ENCODE measurements at regions not wholly inside any gene's neighbourhood (a gene's known extent, or its start where the extent isn't known, plus 50 kb on each side); places are given as distances from the start of the nearest gene placed in this dataset.

DNA sequence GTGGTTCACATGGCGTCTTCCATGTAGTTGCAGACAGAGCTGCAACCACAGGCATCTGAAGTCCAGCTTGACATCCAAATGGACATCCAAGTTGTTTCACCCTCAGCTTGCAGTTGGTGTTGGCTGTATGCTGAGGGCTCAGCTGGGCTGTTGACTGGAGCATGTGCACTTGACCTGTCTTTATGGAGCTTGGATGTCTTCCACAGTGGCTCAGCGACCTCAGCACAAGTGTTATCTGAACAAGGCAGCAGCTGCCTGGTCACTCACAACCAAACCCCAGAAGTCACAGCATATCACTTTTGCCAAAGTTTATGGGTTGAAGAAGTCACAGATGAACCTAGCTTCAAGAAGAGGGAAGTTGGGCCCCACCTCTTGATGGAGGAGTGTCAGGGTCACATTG, 92.9 kb downstream of the TPRA1 start:
- Histone ChIP-seq H3K4me1 (no peaks in the 10 kb centered on the region), H3K27me3 (peaks cover 0 to 4% (median 0%) of the 10 kb centered on the region in 9 donors), H3K36me3 (no peaks in the 10 kb centered on the region), H3K27ac (no peak overlapping the region), H3K4me3 (no peak overlapping the region), H3K9me3 (peaks cover 0 to 27% (median 17%) of the 10 kb centered on the region in 12 donors)
- DNase-seq (no peak), ATAC-seq (no peak)
- 72 to 79% (median 75%) methylated on average over 2 of the region's 2 CpGs for WGBS, 4 donors
- TF ChIP-seq POLR2A (IDR thresholded peaks at IDR 0.05) (no peak), CTCF (IDR thresholded peaks at IDR 0.05) (no peak)
- intact Hi-C loops (cut with DNase I) = no loop called here

GRCh38 chr3:127497166-127497565, 93.4 kb downstream of the TPRA1 start:
- Histone ChIP-seq H3K27ac (no peak overlapping the region), H3K4me1 (no peaks in the 10 kb centered on the region), H3K9me3 (peaks cover 0 to 22% (median 15%) of the 10 kb centered on the region in 12 donors), H3K4me3 (no peak overlapping the region), H3K36me3 (no peaks in the 10 kb centered on the region), H3K27me3 (peaks cover 0 to 4% (median 0%) of the 10 kb centered on the region in 9 donors)
- TF ChIP-seq CTCF (IDR thresholded peaks at IDR 0.05) (no peak), POLR2A (IDR thresholded peaks at IDR 0.05) (no peak)
- ATAC-seq (no peak), DNase-seq (no peak)
- intact Hi-C loops (cut with DNase I) = no loop called here
- 85 to 100% (median 92%) methylated on average over 3 of the region's 3 CpGs; no CpG with 5 or more reads in 1 of the 4 donors for WGBS, 4 donors

DNA sequence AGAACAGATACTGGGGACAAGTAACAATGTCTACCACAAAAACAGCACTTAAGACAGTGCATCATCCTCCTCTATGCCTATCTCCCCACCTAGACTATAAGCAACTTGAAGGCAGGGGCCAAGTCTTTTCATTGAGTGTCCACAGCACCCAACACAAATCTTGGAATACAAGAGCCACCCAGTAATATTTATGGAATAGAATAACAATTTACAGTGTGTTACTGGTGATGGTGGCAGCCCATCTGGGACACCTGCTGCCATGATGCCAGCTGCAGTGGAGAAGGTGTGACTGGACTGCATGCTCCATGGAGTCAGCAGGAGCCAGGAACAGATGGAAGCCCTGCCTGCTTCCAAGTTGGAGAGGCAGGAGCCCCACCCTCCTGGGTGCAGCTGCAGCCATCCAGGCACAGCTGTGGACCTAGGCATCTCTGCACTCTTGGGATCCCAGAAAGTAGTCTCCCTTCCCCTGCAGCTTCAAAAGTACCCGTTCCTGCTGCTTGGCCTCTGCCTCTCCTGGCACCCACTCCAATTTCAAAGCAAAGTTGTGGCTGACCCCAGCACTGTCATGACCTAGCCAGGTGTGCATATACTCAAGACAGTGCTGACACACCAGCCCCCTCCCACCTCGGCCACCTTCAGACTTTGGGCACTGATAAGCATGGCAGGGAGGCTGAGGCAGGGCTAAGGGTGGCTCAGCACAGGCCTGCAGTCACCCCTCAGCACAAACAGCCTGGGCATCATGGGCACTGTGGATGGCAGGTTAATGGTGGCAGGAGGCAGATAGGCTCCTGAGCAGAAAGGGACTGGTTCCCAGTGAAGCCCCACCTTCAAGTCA, 94.5 kb downstream of the TPRA1 start:
- Histone ChIP-seq H3K4me3 (no peak overlapping the region), H3K27ac (no peak overlapping the region), H3K4me1 (no peaks in the 10 kb centered on the region), H3K9me3 (peaks cover 0 to 12% (median 6%) of the 10 kb centered on the region in 12 donors), H3K36me3 (no peaks in the 10 kb centered on the region), H3K27me3 (peaks cover 0 to 4% (median 0%) of the 10 kb centered on the region in 9 donors)
- intact Hi-C loops (cut with DNase I) = no loop called here
- ATAC-seq (no peak), DNase-seq (no peak)
- TF ChIP-seq POLR2A (IDR thresholded peaks at IDR 0.05) = no peak
- TF ChIP-seq CTCF (IDR thresholded peaks at IDR 0.05) = no peak
- WGBS, 4 donors = 67 to 72% (median 70%) methylated on average over 2 of the region's 2 CpGs

DNA sequence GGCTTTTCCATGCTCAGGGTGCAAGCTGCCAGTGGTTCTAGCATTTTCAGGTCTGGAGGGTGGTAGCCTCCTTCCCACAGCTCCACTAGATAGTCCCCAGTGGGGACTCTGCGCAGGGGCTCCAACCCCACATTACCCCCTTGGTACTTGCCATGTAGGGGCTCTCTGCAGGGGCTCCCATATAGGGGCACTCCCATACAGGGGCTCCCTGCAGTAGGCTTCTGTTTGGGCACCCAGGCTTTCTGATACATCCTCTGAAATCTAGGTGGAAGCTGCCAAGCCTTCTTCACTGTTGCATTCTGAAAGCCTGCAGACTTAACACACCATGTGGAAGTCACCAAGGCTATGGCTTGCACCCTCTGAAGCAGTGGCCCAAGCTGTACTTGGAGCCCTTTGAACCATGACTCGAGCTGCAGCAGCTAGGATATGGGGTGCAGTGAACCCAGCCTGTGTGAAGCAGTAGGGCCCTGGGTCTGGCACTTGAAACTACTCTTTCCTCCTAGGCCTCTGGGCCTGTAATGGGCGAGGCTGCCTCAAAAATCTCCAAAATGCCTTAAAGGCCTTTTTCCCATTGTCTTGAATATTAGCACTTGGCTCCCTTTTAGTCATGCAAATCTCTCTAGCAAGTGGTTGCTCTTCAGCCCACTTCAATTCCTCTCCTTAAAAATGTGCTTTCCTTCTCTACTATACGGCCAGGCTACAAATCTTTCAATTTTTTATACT, 96.4 kb downstream of the TPRA1 start:
- H3K36me3 ChIP-seq = no peaks in the 10 kb centered on the region
- TF ChIP-seq POLR2A (IDR thresholded peaks at IDR 0.05) = no peak
- TF ChIP-seq CTCF (IDR thresholded peaks at IDR 0.05) = no peak
- ATAC-seq (no peak), DNase-seq (no peak)
- no peak overlapping the region for H3K27ac ChIP-seq
- H3K9me3 ChIP-seq = peaks cover 0 to under 1% (median 0%) of the 10 kb centered on the region in 12 donors
- H3K27me3 ChIP-seq = peaks cover 0 to 4% (median 0%) of the 10 kb centered on the region in 9 donors
- no peaks in the 10 kb centered on the region for H3K4me1 ChIP-seq
- 74 to 93% (median 85%) methylated on average over 4 of the region's 4 CpGs for WGBS, 4 donors
- no peak overlapping the region for H3K4me3 ChIP-seq
- intact Hi-C loops (cut with DNase I) = no loop called here
